ENCODE measurements at regions not wholly inside any gene's neighbourhood (a gene's known extent, or its start where the extent isn't known, plus 50 kb on each side); places are given as distances from the start of the nearest gene placed in this dataset.
"Not testable (repeated sequence)": the region's sequence is repeated elsewhere in the genome, so short reads cannot be mapped to it uniquely, and the experiment has no call there.

GRCh38 chr9:38136386-38136785, 67.4 kb upstream of the SHB start:
- no peak for DNase-seq (ENCODE audit: low spot score)
- Mint-ChIP-seq H3K27ac (no peak overlapping the region), H3K9me3 (no peaks in the 10 kb centered on the region), H3K4me3 (ENCODE audit: low read depth) (no peak overlapping the region), H3K4me1 (ENCODE audit: low read depth) (no peaks in the 10 kb centered on the region), H3K27me3 (ENCODE audit: low read depth) (peaks cover 30% of the 10 kb centered on the region), H3K36me3 (ENCODE audit: low read depth) (no peaks in the 10 kb centered on the region)
- intact Hi-C loops (cut with micrococcal nuclease), result no loop called here

GRCh38 chr9:38134611-38135237, 65.7 kb upstream of the SHB start:
- H3K27me3 Mint-ChIP-seq (ENCODE audit: low read depth), result peaks cover 17% of the 10 kb centered on the region
- intact Hi-C loops (cut with micrococcal nuclease), result no loop called here
- no peaks in the 10 kb centered on the region for H3K9me3 Mint-ChIP-seq
- H3K27ac Mint-ChIP-seq, result no peak overlapping the region
- no peaks in the 10 kb centered on the region for H3K4me1 Mint-ChIP-seq (ENCODE audit: low read depth)
- H3K4me3 Mint-ChIP-seq (ENCODE audit: low read depth), result no peak overlapping the region
- H3K36me3 Mint-ChIP-seq (ENCODE audit: low read depth), result no peaks in the 10 kb centered on the region
- DNase-seq (ENCODE audit: low spot score), result no peak

- Mint-ChIP-seq H3K9me3 (no peaks in the 10 kb centered on the region), H3K4me3 (ENCODE audit: low read depth) (no peak overlapping the region), H3K4me1 (ENCODE audit: low read depth) (no peaks in the 10 kb centered on the region), H3K27ac (no peak overlapping the region), H3K36me3 (ENCODE audit: low read depth) (no peaks in the 10 kb centered on the region), H3K27me3 (ENCODE audit: low read depth) (peaks cover 13% of the 10 kb centered on the region)
- intact Hi-C loops (cut with micrococcal nuclease), result no loop called here
- DNase-seq (ENCODE audit: low spot score), result no peak
Measured at GRCh38 chr9:38133595-38133994, 64.6 kb upstream of the SHB start.

- no peak overlapping the region for H3K27ac Mint-ChIP-seq
- H3K4me1 Mint-ChIP-seq (ENCODE audit: low read depth), result no peaks in the 10 kb centered on the region
- intact Hi-C loops (cut with micrococcal nuclease), result no loop called here
Measured at GRCh38 chr9:38132956-38133355, 63.9 kb upstream of the SHB start.

GRCh38 chr9:38131729-38132128, 62.7 kb upstream of the SHB start:
- no peak for DNase-seq (ENCODE audit: low spot score)
- no peaks in the 10 kb centered on the region for H3K36me3 Mint-ChIP-seq (ENCODE audit: low read depth)
- no peaks in the 10 kb centered on the region for H3K4me1 Mint-ChIP-seq (ENCODE audit: low read depth)
- no peaks in the 10 kb centered on the region for H3K9me3 Mint-ChIP-seq
- H3K4me3 Mint-ChIP-seq (ENCODE audit: low read depth), result no peak overlapping the region
- peaks cover 5% of the 10 kb centered on the region for H3K27me3 Mint-ChIP-seq (ENCODE audit: low read depth)
- intact Hi-C loops (cut with micrococcal nuclease), result no loop called here
- H3K27ac Mint-ChIP-seq, result no peak overlapping the region

More at GRCh38 chr9:38132956-38133355, 63.9 kb upstream of the SHB start:
- H3K27me3 Mint-ChIP-seq (ENCODE audit: low read depth), result peaks cover 10% of the 10 kb centered on the region
- no peaks in the 10 kb centered on the region for H3K36me3 Mint-ChIP-seq (ENCODE audit: low read depth)
- no peaks in the 10 kb centered on the region for H3K9me3 Mint-ChIP-seq
- no peak for DNase-seq (ENCODE audit: low spot score)
- no peak overlapping the region for H3K4me3 Mint-ChIP-seq (ENCODE audit: low read depth)

GRCh38 chr9:38130724-38131123, 61.7 kb upstream of the SHB start:
- Mint-ChIP-seq H3K4me1 (ENCODE audit: low read depth) (no peaks in the 10 kb centered on the region), H3K4me3 (ENCODE audit: low read depth) (no peak overlapping the region), H3K36me3 (ENCODE audit: low read depth) (no peaks in the 10 kb centered on the region), H3K27me3 (ENCODE audit: low read depth) (peaks cover 5% of the 10 kb centered on the region), H3K27ac (no peak overlapping the region), H3K9me3 (no peaks in the 10 kb centered on the region)
- DNase-seq (ENCODE audit: low spot score), result no peak
- intact Hi-C loops (cut with micrococcal nuclease), result no loop called here

GRCh38 chr9:38129366-38129765, 60.3 kb upstream of the SHB start:
- intact Hi-C loops (cut with micrococcal nuclease), result no loop called here
- Mint-ChIP-seq H3K27ac (no peak overlapping the region), H3K4me3 (ENCODE audit: low read depth) (no peak overlapping the region), H3K9me3 (no peaks in the 10 kb centered on the region), H3K4me1 (ENCODE audit: low read depth) (no peaks in the 10 kb centered on the region), H3K27me3 (ENCODE audit: low read depth) (peaks cover 12% of the 10 kb centered on the region), H3K36me3 (ENCODE audit: low read depth) (no peaks in the 10 kb centered on the region)
- DNase-seq (ENCODE audit: low spot score), result no peak

- intact Hi-C loops (cut with micrococcal nuclease), result no loop called here
- H3K27me3 Mint-ChIP-seq (ENCODE audit: low read depth), result peaks cover 12% of the 10 kb centered on the region
- H3K36me3 Mint-ChIP-seq (ENCODE audit: low read depth), result no peaks in the 10 kb centered on the region
- H3K27ac Mint-ChIP-seq, result no peak overlapping the region
- no peak for DNase-seq (ENCODE audit: low spot score)
- H3K4me3 Mint-ChIP-seq (ENCODE audit: low read depth), result no peak overlapping the region
- H3K9me3 Mint-ChIP-seq, result no peaks in the 10 kb centered on the region
- H3K4me1 Mint-ChIP-seq (ENCODE audit: low read depth), result no peaks in the 10 kb centered on the region
Measured at GRCh38 chr9:38128752-38129270, 59.8 kb upstream of the SHB start.

- H3K27ac Mint-ChIP-seq, result no peak overlapping the region
- H3K27me3 Mint-ChIP-seq (ENCODE audit: low read depth), result peaks cover 7% of the 10 kb centered on the region
- no peak for DNase-seq (ENCODE audit: low spot score)
- no peak overlapping the region for H3K4me3 Mint-ChIP-seq (ENCODE audit: low read depth)
- intact Hi-C loops (cut with micrococcal nuclease), result no loop called here
- H3K9me3 Mint-ChIP-seq, result no peaks in the 10 kb centered on the region
- no peaks in the 10 kb centered on the region for H3K36me3 Mint-ChIP-seq (ENCODE audit: low read depth)
- no peaks in the 10 kb centered on the region for H3K4me1 Mint-ChIP-seq (ENCODE audit: low read depth)
Measured at GRCh38 chr9:38127271-38127839, 58.3 kb upstream of the SHB start.

GRCh38 chr9:38126730-38127129, 57.7 kb upstream of the SHB start:
- Mint-ChIP-seq H3K4me1 (ENCODE audit: low read depth) (no peaks in the 10 kb centered on the region), H3K27me3 (ENCODE audit: low read depth) (peaks cover 7% of the 10 kb centered on the region), H3K27ac (no peak overlapping the region), H3K9me3 (no peaks in the 10 kb centered on the region), H3K36me3 (ENCODE audit: low read depth) (no peaks in the 10 kb centered on the region), H3K4me3 (ENCODE audit: low read depth) (no peak overlapping the region)
- intact Hi-C loops (cut with micrococcal nuclease), result no loop called here
- DNase-seq (ENCODE audit: low spot score), result no peak

- intact Hi-C loops (cut with micrococcal nuclease), result no loop called here
- H3K4me3 Mint-ChIP-seq (ENCODE audit: low read depth), result no peak overlapping the region
- DNase-seq (ENCODE audit: low spot score), result no peak
- H3K27ac Mint-ChIP-seq, result no peak overlapping the region
- no peaks in the 10 kb centered on the region for H3K4me1 Mint-ChIP-seq (ENCODE audit: low read depth)
- H3K36me3 Mint-ChIP-seq (ENCODE audit: low read depth), result no peaks in the 10 kb centered on the region
- H3K27me3 Mint-ChIP-seq (ENCODE audit: low read depth), result peaks cover 7% of the 10 kb centered on the region
- no peaks in the 10 kb centered on the region for H3K9me3 Mint-ChIP-seq
Measured at GRCh38 chr9:38125889-38126288, 56.9 kb upstream of the SHB start.

- H3K4me1 Mint-ChIP-seq (ENCODE audit: low read depth); H3K27ac Mint-ChIP-seq; H3K36me3 Mint-ChIP-seq (ENCODE audit: low read depth); H3K9me3 Mint-ChIP-seq; H3K4me3 Mint-ChIP-seq (ENCODE audit: low read depth); H3K27me3 Mint-ChIP-seq (ENCODE audit: low read depth); DNase-seq (ENCODE audit: low spot score); intact Hi-C loops (cut with micrococcal nuclease): not testable (repeated sequence)
Measured at GRCh38 chr9:38123359-38123758, 54.3 kb upstream of the SHB start.

GRCh38 chr9:38120961-38121360, 51.9 kb upstream of the SHB start:
- intact Hi-C loops (cut with micrococcal nuclease), result no loop called here
- DNase-seq (ENCODE audit: low spot score), result no peak
- Mint-ChIP-seq H3K27me3 (ENCODE audit: low read depth) (peaks cover 8% of the 10 kb centered on the region), H3K4me3 (ENCODE audit: low read depth) (no peak overlapping the region), H3K27ac (no peak overlapping the region), H3K9me3 (no peaks in the 10 kb centered on the region), H3K4me1 (ENCODE audit: low read depth) (no peaks in the 10 kb centered on the region), H3K36me3 (ENCODE audit: low read depth) (no peaks in the 10 kb centered on the region)

Data from activated T-helper 2 cell treated with anti-CD3 and anti-CD28 coated beads, Interferon-gamma antibody, Interleukin-2, Interleukin-4, amounts not matched to agents 10 μg/mL and 5 μg/mL and 100 μg/mL, durations not matched to agents 14 hours and 24 hours and 36 hours (primary cell).